HTR-8/SVneo (cell line): ENCODE measurements at regions not wholly inside any gene's neighbourhood (a gene's known extent, or its start where the extent isn't known, plus 50 kb on each side); places are given as distances from the start of the nearest gene placed in this dataset.
"Not testable (repeated sequence)": the region's sequence is repeated elsewhere in the genome, so short reads cannot be mapped to it uniquely, and the experiment has no call there.

ENCODE experiments used
- DNase-seq: peaks from one replicate; pipeline ENCODE4 v3.0.0; 2011; ENCODE audit warnings: low spot score, mixed read lengths; ENCODE audit not compliant: insufficient read length
- FAIRE-seq: peaks from 2 replicates; lab custom pipeline; 2011; peaks lifted over from hg19 to GRCh38; lab: Jason Lieb, UNC

GRCh38 chr21:27921421-27921820, 954.5 kb upstream of the ADAMTS5 start:
- FAIRE-seq, DNase-seq: not testable (repeated sequence)

- FAIRE-seq: not testable (repeated sequence)
Measured at GRCh38 chr21:27917966-27918365, 951.1 kb upstream of the ADAMTS5 start.

GRCh38 chr21:27916326-27916725, 949.4 kb upstream of the ADAMTS5 start:
- not testable (repeated sequence) for DNase-seq

More at GRCh38 chr21:27917966-27918365, 951.1 kb upstream of the ADAMTS5 start:
- DNase-seq: not testable (repeated sequence)

GRCh38 chr21:27912133-27912532, 945.2 kb upstream of the ADAMTS5 start:
- DNase-seq, FAIRE-seq: not testable (repeated sequence)

More at GRCh38 chr21:27916326-27916725, 949.4 kb upstream of the ADAMTS5 start:
- not testable (repeated sequence) for FAIRE-seq

GRCh38 chr21:27909487-27909886, 942.6 kb upstream of the ADAMTS5 start:
- FAIRE-seq, DNase-seq: not testable (repeated sequence)

- not testable (repeated sequence) for FAIRE-seq, DNase-seq
Measured at GRCh38 chr21:27908816-27909215, 941.9 kb upstream of the ADAMTS5 start.

GRCh38 chr21:27902904-27903303, 936.0 kb upstream of the ADAMTS5 start:
- not testable (repeated sequence) for FAIRE-seq, DNase-seq

- not testable (repeated sequence) for FAIRE-seq, DNase-seq
Measured at GRCh38 chr21:27893619-27894018, 926.7 kb upstream of the ADAMTS5 start.

- not testable (repeated sequence) for FAIRE-seq, DNase-seq
Measured at GRCh38 chr21:27891495-27891894, 924.6 kb upstream of the ADAMTS5 start.

GRCh38 chr21:27887808-27888455, 921.0 kb upstream of the ADAMTS5 start:
- DNase-seq, FAIRE-seq: not testable (repeated sequence)

- FAIRE-seq (no peak), DNase-seq (no peak)
Measured at GRCh38 chr21:27885296-27885711, 918.4 kb upstream of the ADAMTS5 start.

- FAIRE-seq, DNase-seq: not testable (repeated sequence)
Measured at GRCh38 chr21:27881331-27881730, 914.4 kb upstream of the ADAMTS5 start.

GRCh38 chr21:27872411-27872810, 905.5 kb upstream of the ADAMTS5 start:
- not testable (repeated sequence) for FAIRE-seq, DNase-seq

- not testable (repeated sequence) for DNase-seq, FAIRE-seq
Measured at GRCh38 chr21:27870755-27871154, 903.9 kb upstream of the ADAMTS5 start.

GRCh38 chr21:27860314-27860955, 893.5 kb upstream of the ADAMTS5 start:
- FAIRE-seq, DNase-seq: not testable (repeated sequence)

GRCh38 chr21:27858053-27858825, 891.4 kb upstream of the ADAMTS5 start:
- not testable (repeated sequence) for FAIRE-seq, DNase-seq

- DNase-seq, FAIRE-seq: not testable (repeated sequence)
Measured at GRCh38 chr21:27856988-27857387, 890.1 kb upstream of the ADAMTS5 start.

- FAIRE-seq: no peak
Measured at GRCh38 chr21:27841084-27841672, 874.3 kb upstream of the ADAMTS5 start.

GRCh38 chr21:27840262-27840661, 873.4 kb upstream of the ADAMTS5 start:
- DNase-seq: no peak
- no peak for FAIRE-seq

More at GRCh38 chr21:27841084-27841672, 874.3 kb upstream of the ADAMTS5 start:
- no peak for DNase-seq
